Lower leg skin (tissue), 3 donors: ENCODE measurements at regions not wholly inside any gene's neighbourhood (a gene's known extent, or its start where the extent isn't known, plus 50 kb on each side); places are given as distances from the start of the nearest gene placed in this dataset.

Experiments used
- POLR2A ChIP-seq, 2 donors: fragments of 450-650 bp; IDR thresholded peaks; one replicate each; pipeline ENCODE4 v1.6.1; 2016 to 2017; ENCODE audit warnings: antibody characterized with exemption in 2 of 2, mild to moderate bottlenecking in 1 of 2, moderate library complexity in 1 of 2
- TF ChIP-seq, protein P1 (sequence below), 3 donors: fragments of 450-650 bp; IDR thresholded peaks; one replicate each; pipeline ENCODE4 v1.5.1; 2016; ENCODE audit warnings: antibody characterized with exemption in 3 of 3, mild to moderate bottlenecking in 3 of 3, moderate library complexity in 2 of 3

DNA sequence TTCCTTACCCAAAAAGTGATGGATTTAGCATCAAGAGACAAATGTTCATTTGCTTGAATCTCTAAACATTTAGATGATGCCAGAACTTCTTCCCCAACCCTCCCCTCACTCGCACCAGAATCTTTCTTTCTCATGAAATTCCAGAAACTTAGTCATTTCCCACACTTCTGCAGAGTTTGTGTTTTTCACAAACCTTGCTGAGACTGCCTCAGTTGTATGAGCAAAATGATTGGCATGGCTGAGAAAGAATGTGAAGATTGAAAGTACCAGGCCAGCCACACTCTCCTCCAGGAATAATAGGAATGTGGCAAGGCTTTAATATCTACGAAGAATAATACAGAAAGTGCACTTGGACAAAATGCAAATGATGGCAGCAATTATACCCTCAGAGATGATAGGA is 428.3 kb upstream of the CDH6 start:
- TF ChIP-seq, protein P1, sequence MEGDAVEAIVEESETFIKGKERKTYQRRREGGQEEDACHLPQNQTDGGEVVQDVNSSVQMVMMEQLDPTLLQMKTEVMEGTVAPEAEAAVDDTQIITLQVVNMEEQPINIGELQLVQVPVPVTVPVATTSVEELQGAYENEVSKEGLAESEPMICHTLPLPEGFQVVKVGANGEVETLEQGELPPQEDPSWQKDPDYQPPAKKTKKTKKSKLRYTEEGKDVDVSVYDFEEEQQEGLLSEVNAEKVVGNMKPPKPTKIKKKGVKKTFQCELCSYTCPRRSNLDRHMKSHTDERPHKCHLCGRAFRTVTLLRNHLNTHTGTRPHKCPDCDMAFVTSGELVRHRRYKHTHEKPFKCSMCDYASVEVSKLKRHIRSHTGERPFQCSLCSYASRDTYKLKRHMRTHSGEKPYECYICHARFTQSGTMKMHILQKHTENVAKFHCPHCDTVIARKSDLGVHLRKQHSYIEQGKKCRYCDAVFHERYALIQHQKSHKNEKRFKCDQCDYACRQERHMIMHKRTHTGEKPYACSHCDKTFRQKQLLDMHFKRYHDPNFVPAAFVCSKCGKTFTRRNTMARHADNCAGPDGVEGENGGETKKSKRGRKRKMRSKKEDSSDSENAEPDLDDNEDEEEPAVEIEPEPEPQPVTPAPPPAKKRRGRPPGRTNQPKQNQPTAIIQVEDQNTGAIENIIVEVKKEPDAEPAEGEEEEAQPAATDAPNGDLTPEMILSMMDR (IDR thresholded peaks at IDR 0.05): no peak
- no peak for TF ChIP-seq POLR2A (IDR thresholded peaks at IDR 0.05)
